KBM-7 (cell line): ENCODE measurements at regions not wholly inside any gene's neighbourhood (a gene's known extent, or its start where the extent isn't known, plus 50 kb on each side); places are given as distances from the start of the nearest gene placed in this dataset.
"Not testable (repeated sequence)": the region's sequence is repeated elsewhere in the genome, so short reads cannot be mapped to it uniquely, and the experiment has no call there.

Experiments
- DNase-seq: peaks from one replicate; pipeline ENCODE4 v3.0.0-alpha.2; 2015
- in situ Hi-C: fragments of 300-500 bp; cut with MboI; formaldehyde crosslinking; loops from 2 replicates; pipeline ENCODE4 v1.14.3; 2020; ENCODE audit warnings: low sequenced_read_pairs, low pct_unique_long_range_greater_than_20kb, mixed read lengths

GRCh38 chr4:175253184-175253902 lies 335.2 kb downstream of the ADAM29 start:
- no peak for DNase-seq
- in situ Hi-C loops: no loop called here

GRCh38 chr4:175263537-175263936 lies 345.4 kb downstream of the ADAM29 start:
- in situ Hi-C loops: no loop called here
- no peak for DNase-seq

GRCh38 chr4:175271010-175271630 lies 353.0 kb downstream of the ADAM29 start:
- DNase-seq: no peak
- in situ Hi-C loops: no loop called here

- in situ Hi-C loops: no loop called here
- DNase-seq: no peak
Observed at GRCh38 chr4:175273995-175274753, 356.0 kb downstream of the ADAM29 start.

DNA sequence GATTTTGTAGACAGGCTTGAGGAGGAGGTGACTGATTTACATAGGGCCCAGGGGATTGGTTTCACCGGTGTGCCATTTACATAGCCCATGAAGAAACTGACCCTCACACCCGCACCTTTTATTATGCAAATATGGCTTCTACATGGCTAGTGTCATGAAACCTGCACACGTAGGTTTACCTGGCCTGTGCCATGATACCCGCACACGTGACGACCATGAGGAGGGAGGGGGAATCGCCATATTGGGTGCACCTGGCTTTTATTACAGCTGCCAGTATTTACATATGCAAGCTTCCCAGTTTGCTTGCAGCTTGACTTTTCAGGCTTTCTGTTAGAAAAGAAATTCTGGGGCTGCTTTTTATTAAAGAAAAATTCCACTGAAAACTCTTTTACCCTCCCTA lies 359.7 kb downstream of the ADAM29 start:
- in situ Hi-C loops: no loop called here
- no peak for DNase-seq

DNA sequence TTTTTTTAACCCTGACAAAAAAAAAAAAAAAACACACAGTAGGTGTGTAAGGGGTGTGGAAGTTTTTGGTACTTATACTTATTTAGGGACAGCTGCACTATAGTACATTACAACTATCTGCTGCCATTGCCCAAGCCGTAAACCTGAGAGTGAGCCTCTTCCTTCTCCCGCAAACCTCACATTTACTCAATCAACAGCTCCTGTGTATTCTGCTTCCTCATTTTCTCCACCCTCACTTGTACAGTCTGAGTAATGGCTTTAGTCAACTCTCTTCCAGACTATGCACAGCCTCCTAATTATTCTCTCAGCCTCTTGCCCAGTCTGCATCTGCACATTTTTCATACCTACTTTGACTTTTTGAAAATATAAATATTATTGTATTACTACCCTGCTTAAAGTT lies 362.0 kb downstream of the ADAM29 start:
- DNase-seq: no peak
- in situ Hi-C loops: no loop called here

DNA sequence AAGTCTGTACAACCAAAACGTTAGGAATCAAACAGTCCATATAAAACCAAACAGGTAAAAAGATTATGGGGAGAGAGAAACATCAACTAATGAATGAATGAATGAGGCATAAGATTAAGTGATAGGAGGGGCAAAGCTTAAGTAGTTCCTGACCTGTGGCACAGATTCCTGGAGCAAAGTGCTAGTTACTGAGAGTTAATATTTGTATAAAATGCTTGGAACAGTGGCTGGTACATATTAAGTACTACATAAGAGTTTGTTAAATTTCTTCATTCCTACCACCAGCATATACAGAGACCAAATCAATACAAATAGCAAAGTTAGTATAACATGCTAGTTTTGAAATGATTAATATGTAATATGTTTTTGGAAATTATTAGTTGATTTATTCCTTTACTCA lies 363.7 kb downstream of the ADAM29 start:
- no peak for DNase-seq
- in situ Hi-C loops: no loop called here

DNA sequence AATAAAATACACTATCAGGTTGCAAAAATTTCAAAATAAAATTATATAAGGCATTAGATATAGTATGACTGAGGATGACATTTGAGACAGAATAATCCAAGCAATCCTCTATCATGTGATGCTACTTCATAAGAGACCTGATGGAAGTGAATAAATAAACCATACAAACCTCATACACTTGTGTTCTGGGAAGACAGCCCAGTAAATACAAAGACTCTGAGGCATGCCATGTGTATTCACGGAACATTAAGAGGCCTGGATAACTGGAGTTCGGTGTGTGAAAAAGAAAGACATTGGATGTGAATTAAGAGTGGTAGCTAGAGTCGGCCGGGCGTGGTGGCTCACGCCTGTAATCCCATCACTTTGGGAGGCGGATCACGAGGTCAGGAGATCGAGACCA lies 364.2 kb downstream of the ADAM29 start:
- no peak for DNase-seq
- in situ Hi-C loops: no loop called here

DNA sequence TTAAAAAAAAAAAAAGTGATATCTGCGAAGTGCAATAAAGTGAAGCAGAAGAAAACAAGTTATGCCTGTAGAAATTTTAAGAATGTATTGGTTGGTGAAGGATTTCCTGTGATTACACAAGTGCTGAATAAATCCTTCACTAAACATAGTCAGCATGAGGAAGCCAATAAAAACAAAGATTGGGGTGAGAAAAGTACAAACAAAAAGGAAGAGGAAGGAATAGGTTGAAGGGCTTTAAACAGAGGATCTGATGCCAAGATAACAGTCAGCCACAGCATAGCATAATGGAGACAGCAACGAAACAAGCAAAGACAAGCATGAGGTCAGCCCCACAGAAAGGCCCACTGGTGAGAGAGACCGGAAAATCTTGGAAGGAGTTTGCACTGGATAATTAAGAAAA lies 372.2 kb downstream of the ADAM29 start:
- DNase-seq: no peak
- in situ Hi-C loops: no loop called here

DNA sequence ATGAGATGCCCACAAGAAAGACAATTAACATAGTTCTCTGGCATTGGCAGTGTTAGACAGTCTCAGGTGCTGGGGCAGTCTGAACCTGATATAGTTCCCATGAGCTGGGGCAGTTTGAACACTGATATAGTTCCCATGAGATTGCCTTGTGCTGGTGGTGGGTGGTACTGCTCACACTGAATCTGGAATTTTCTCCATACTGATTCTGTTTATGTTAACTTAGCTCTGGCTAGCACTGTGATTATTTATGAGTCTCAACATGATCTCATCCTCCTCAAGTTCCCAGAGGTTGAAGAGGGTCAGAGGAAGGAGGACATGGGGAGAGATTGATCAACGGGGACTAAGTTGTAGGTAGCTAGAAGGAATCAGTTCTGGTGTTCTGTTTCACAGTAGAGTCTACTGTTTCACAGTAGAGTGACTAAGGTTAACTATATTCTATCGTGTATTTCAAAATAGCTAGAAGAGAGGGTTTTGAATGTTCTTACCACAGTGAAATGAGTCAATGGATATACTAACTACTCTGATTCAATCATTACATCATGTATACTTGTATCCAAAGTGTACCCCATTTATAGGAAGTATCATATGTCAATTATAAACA lies 379.9 kb downstream of the ADAM29 start:
- in situ Hi-C loops: no loop called here

DNA sequence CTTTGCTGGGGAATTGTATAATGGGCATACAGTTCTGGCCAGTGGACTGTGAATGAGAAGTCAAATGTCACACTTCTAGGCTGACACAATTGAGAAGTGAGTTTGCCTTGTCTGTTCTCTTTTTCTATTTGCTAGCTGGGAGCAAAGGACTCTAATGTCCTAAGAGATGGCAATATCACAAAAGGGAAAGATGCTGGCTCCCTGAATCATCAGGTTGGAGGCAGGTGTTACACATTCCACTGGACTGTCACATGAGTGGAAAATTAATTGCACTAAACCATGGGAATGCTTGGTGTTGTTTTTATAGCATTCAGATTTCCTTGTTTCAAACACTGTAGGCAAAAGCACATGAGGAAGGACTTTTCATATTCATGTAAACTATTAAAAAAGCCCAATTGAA lies 388.3 kb downstream of the ADAM29 start:
- DNase-seq: no peak
- in situ Hi-C loops: no loop called here

More for the DNA sequence above, 379.9 kb downstream of the ADAM29 start:
- DNase-seq: no peak

GRCh38 chr4:175307326-175307725 lies 389.2 kb downstream of the ADAM29 start:
- no peak for DNase-seq
- in situ Hi-C loops: no loop called here

- in situ Hi-C loops: no loop called here
- DNase-seq: no peak
Observed at GRCh38 chr4:175308236-175308635, 390.1 kb downstream of the ADAM29 start.

DNA sequence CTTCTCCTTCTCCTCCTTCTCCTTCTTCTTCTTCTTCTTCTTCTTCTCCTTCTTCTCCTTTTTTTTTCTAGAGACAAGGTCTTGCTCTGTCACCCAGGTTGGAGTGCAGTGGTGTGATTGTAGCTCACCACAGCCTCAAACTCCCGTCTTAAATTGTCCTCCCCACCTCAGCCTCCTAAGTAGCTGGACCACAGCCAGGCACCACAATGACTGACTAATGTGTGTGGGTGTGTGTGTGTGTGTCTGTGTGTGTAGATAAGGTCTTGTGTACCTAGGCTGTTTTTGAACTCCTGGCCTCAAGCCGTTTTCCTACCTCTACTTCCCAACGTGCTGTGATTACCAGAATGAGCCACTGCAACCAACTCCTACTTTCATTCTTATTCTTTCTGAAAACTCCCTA lies 390.9 kb downstream of the ADAM29 start:
- DNase-seq: no peak
- in situ Hi-C loops: no loop called here

- DNase-seq: no peak
- in situ Hi-C loops: no loop called here
Observed at GRCh38 chr4:175325230-175325629, 407.1 kb downstream of the ADAM29 start.

GRCh38 chr4:175326796-175327195 lies 408.6 kb downstream of the ADAM29 start:
- no peak for DNase-seq
- in situ Hi-C loops: no loop called here

- in situ Hi-C loops: no loop called here
- no peak for DNase-seq
Observed at GRCh38 chr4:175330236-175330635, 412.1 kb downstream of the ADAM29 start.

- in situ Hi-C loops: no loop called here
- DNase-seq: no peak
Observed at GRCh38 chr4:175330652-175331051, 412.5 kb downstream of the ADAM29 start.

DNA sequence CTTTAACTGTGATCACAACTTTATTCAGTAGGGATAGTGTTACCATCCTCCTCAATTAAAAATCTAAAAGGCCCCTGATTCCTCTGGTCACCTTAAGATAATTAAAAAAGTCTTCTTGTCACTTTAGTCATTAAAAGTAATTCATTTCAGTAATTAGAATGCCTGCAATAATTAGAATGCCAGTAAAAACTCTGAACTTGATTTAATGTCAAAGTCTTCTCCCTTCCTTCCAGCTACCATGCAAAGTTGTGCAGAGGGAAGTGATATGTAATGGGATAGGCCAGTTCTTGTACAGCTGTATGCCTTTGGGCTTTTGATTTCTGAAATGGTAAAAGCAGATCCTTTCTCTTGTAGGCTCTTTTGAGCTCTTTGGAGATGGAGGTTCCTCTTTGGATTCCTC lies 417.2 kb downstream of the ADAM29 start:
- in situ Hi-C loops: no loop called here
- no peak for DNase-seq

DNA sequence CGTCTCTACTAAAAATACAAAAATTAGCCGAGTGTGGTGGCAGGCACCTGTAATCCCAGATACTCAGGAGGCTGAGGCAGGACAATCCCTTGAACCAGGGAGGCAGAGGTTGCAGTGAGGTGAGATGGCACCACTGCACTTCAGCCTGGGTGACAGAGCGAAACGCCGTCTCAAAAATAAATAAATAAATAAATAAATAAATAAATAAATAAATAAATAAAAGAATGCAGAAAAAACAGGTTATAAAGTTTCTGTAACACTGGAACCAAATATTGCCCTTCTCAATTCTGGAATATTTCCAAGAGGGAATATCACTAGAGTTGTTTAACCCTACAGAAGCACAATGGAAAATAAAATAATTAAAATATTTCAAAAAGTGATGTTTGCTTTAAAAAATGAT lies 418.4 kb downstream of the ADAM29 start:
- DNase-seq, in situ Hi-C loops: not testable (repeated sequence)
